ENCODE measurements at regions not wholly inside any gene's neighbourhood (a gene's known extent, or its start where the extent isn't known, plus 50 kb on each side); places are given as distances from the start of the nearest gene placed in this dataset.

DNA sequence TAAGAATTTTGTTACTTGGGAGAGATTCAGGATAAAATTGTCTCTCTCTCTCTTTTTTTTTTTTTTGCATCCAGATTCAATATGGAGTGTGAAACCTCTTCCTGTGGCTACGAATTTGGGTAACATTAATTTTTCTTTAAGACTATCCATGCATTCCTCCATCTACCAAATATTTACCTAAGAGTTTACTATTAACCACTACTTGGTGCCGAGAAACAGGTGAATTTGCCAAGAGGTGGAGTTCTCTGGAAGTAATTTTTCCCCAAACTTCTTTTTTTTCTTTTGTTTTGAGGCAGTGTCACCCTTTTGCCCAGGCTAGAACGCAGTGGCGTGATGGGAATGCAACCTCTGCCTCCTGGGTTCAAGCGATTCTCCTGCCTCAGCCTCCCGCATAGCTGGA, 206.3 kb upstream of the VLDLR start:
- no peak overlapping the region for H3K4me3 ChIP-seq (replicated peaks; ENCODE audit: low read depth, low read length)
- TF ChIP-seq, protein P1, sequence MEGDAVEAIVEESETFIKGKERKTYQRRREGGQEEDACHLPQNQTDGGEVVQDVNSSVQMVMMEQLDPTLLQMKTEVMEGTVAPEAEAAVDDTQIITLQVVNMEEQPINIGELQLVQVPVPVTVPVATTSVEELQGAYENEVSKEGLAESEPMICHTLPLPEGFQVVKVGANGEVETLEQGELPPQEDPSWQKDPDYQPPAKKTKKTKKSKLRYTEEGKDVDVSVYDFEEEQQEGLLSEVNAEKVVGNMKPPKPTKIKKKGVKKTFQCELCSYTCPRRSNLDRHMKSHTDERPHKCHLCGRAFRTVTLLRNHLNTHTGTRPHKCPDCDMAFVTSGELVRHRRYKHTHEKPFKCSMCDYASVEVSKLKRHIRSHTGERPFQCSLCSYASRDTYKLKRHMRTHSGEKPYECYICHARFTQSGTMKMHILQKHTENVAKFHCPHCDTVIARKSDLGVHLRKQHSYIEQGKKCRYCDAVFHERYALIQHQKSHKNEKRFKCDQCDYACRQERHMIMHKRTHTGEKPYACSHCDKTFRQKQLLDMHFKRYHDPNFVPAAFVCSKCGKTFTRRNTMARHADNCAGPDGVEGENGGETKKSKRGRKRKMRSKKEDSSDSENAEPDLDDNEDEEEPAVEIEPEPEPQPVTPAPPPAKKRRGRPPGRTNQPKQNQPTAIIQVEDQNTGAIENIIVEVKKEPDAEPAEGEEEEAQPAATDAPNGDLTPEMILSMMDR (IDR thresholded peaks at IDR 0.05; ENCODE audit: low read depth, low read length, missing control alignments), result no peak
- DNase-seq (ENCODE audit: extremely low read depth, low read depth), result no peak

DNA sequence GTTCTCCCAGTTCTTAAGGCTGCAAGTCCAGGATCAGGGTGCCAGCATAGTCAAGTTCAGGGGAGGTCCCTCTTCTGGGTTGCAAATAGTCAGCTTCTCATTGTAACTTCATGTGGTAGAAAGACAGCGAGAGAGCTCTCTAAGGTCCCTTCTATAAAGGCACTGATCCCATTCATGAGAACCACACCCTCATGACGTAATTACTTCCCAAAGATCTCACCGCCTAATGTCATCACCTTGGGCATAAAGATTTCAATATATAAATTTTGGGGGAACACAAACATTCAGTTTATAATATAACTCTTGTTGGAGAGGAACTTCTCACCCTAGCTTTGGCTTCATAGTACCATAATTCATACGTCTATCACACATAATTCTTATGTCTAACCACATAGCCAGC, 203.9 kb upstream of the VLDLR start:
- TF ChIP-seq, protein P1 (IDR thresholded peaks at IDR 0.05; ENCODE audit: low read depth, low read length, missing control alignments), result no peak

DNA sequence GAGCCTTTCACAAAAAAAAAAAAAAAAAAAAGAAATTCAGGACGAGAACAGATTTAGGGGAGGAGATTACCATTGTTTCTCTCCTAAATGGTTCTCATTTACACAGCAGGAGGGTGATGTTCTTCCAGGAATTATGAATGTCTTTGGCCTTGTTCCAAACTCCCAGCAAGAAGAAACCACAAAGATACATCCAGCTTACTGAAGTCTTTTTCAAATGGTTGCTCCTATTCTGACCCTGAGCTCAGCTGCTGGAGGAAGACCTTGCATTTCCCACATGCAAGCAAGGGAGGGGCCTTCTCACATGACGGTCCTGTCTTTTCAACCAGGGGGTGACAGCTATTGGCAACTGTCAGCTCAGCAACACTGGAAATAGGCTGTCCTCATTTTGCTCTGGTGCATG, 203.0 kb upstream of the VLDLR start:
- no peak overlapping the region for H3K4me3 ChIP-seq (replicated peaks; ENCODE audit: low read depth, low read length)
- DNase-seq (ENCODE audit: extremely low read depth, low read depth), result peak; percentile 15
- TF ChIP-seq, protein P1 (IDR thresholded peaks at IDR 0.05; ENCODE audit: low read depth, low read length, missing control alignments), result no peak

More for the DNA sequence above, 203.9 kb upstream of the VLDLR start:
- H3K4me3 ChIP-seq (replicated peaks; ENCODE audit: low read depth, low read length), result no peak overlapping the region
- DNase-seq (ENCODE audit: extremely low read depth, low read depth), result no peak

DNA sequence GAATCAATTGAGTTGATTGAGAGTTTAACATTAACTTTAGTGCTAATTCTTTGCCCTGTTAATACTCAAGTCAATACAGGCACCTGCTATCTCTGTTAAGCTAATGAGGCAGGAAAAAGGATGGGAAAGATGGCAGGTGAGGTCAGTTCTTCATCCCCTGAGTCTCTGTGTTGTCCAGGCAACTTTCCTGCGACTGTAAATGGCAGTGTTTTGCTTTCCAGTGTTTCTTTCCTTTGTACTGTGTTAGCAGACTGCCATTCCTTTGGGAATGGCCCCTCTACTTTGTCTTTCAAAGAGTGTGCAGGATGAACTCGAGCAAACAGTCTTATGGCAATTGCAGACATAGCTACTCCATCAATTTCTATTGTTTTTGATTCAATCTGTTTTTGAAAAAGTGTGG, 202.2 kb upstream of the VLDLR start:
- DNase-seq (ENCODE audit: extremely low read depth, low read depth), result no peak
- TF ChIP-seq, protein P1 (IDR thresholded peaks at IDR 0.05; ENCODE audit: low read depth, low read length, missing control alignments), result no peak
- H3K4me3 ChIP-seq (replicated peaks; ENCODE audit: low read depth, low read length), result no peak overlapping the region

DNA sequence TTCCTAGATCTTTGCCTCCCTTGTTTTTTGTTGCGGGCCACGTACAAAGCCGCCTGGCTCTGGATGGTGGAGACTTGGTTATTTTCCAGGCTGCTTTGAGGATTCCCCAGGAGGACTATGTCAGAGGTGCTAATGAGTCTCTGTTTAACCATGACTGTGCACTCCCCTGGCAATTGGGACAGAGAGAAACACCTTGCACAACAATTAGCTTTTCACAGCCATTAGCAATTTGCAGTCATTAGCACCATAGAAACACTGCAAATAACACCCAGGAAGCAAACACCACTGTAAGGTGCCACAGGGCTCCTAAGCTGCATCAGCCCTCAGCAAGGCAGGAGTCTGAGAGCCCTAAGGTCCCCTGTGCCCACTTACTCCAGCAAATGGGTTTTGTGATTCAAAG, 201.0 kb upstream of the VLDLR start:
- no peak for DNase-seq (ENCODE audit: extremely low read depth, low read depth)
- TF ChIP-seq, protein P1 (IDR thresholded peaks at IDR 0.05; ENCODE audit: low read depth, low read length, missing control alignments), result no peak
- no peak overlapping the region for H3K4me3 ChIP-seq (replicated peaks; ENCODE audit: low read depth, low read length)

DNA sequence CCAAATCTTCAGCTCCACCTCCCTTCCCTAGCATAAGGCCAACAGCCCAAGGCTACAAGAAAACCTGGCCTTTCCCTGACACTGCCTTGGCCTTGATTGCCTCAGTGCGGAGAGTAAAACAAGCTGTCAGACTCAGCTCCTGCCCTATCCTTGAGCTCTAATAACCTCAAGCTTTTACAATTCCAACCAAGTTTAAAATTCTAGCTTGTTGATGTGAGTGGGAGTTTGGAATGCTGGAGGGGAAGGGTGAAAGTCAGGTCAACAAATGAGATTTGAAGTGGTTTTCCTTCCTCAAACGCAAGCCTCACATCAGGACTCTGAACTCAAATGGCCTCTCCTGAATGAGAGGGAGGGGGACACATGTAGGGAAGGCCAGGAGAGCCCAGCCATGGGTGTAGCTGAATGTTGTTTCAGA, 197.0 kb upstream of the VLDLR start:
- DNase-seq (ENCODE audit: extremely low read depth, low read depth), result no peak
- TF ChIP-seq, protein P1 (IDR thresholded peaks at IDR 0.05; ENCODE audit: low read depth, low read length, missing control alignments), result no peak
- H3K4me3 ChIP-seq (replicated peaks; ENCODE audit: low read depth, low read length), result no peak overlapping the region

DNA sequence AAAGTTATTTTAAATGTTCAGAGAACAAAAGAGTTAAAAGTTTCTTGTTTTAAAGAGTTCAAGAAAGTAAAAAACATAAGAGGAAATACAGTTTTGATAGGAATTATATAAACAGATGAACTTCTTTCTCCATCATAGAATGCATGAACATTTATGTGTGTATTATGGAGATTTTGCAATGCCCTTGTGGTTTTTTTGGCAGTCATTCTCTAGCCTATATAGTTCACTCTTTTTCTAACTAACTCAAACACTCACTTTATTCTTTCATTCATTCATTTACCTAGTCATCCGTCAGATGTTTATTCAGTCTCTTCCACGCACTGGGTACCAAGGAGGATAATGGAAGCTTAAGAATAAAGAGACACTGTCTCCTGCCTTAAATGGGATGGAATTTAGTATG, 195.9 kb upstream of the VLDLR start:
- H3K4me3 ChIP-seq (replicated peaks; ENCODE audit: low read depth, low read length), result no peak overlapping the region
- TF ChIP-seq, protein P1 (IDR thresholded peaks at IDR 0.05; ENCODE audit: low read depth, low read length, missing control alignments), result no peak
- DNase-seq (ENCODE audit: extremely low read depth, low read depth), result no peak
